ENCODE measurements at regions not wholly inside any gene's neighbourhood (a gene's known extent, or its start where the extent isn't known, plus 50 kb on each side); places are given as distances from the start of the nearest gene placed in this dataset.

GRCh38 chr2:156132130-156132529 lies 200.4 kb downstream of the NR4A2 start:
- no peaks in the 10 kb centered on the region for H3K4me1 Mint-ChIP-seq
- no peak overlapping the region for H3K27ac Mint-ChIP-seq
- H3K9me3 Mint-ChIP-seq = no peaks in the 10 kb centered on the region
- H3K36me3 Mint-ChIP-seq (ENCODE audit: low read depth) = no peaks in the 10 kb centered on the region
- TF ChIP-seq, protein P1, sequence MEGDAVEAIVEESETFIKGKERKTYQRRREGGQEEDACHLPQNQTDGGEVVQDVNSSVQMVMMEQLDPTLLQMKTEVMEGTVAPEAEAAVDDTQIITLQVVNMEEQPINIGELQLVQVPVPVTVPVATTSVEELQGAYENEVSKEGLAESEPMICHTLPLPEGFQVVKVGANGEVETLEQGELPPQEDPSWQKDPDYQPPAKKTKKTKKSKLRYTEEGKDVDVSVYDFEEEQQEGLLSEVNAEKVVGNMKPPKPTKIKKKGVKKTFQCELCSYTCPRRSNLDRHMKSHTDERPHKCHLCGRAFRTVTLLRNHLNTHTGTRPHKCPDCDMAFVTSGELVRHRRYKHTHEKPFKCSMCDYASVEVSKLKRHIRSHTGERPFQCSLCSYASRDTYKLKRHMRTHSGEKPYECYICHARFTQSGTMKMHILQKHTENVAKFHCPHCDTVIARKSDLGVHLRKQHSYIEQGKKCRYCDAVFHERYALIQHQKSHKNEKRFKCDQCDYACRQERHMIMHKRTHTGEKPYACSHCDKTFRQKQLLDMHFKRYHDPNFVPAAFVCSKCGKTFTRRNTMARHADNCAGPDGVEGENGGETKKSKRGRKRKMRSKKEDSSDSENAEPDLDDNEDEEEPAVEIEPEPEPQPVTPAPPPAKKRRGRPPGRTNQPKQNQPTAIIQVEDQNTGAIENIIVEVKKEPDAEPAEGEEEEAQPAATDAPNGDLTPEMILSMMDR (IDR thresholded peaks at IDR 0.05; ENCODE audit: unreplicated experiment in 3 of 3) = no peak
- H3K27me3 Mint-ChIP-seq (ENCODE audit: low read depth) = no peaks in the 10 kb centered on the region
- H3K4me3 Mint-ChIP-seq = no peak overlapping the region

DNA sequence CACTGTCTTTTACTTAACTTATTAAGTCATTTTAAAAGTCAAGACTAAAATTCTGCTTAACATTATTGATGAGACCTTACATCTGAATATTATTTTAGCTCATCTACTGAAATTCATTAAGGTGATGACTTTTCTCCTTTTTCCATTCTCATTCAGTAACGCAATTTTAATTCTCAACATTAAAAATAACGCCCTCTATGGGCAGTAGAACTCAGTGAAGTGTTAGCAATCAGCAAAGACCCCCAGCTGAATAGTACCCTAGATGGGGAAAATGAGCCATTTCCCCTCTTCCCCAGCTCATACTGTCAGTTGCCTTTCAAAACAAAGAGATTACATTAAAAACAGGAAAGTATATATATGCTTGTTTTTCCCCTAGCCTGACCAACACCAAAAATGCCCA lies 203.3 kb downstream of the NR4A2 start:
- Mint-ChIP-seq H3K36me3 (ENCODE audit: low read depth) (no peaks in the 10 kb centered on the region), H3K9me3 (no peaks in the 10 kb centered on the region), H3K27ac (no peak overlapping the region), H3K4me3 (no peak overlapping the region), H3K27me3 (ENCODE audit: low read depth) (no peaks in the 10 kb centered on the region), H3K4me1 (no peaks in the 10 kb centered on the region)
- TF ChIP-seq, protein P1 (IDR thresholded peaks at IDR 0.05; ENCODE audit: unreplicated experiment in 3 of 3) = no peak

DNA sequence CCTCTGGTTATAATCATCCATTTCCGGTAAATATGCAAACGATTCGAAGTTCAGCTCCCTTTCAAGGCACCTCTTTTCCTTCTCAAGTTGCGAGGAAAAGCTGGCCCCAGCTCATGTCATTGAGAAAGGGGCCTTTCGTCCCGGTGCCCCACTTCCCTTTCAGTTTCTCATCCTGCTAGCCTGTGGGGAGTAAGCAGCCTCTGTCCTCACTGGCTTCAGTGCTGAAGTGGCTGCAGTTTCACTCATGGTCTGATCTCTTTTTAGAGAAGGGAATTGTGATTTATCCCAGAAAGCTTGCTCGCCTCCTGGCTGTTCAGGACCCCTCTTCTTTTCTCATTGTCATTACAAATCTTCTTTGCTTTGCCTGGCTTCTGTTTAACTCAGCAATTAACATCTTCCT lies 207.5 kb downstream of the NR4A2 start:
- no peak overlapping the region for H3K4me3 Mint-ChIP-seq
- H3K4me1 Mint-ChIP-seq = no peaks in the 10 kb centered on the region
- H3K27me3 Mint-ChIP-seq (ENCODE audit: low read depth) = no peaks in the 10 kb centered on the region
- H3K36me3 Mint-ChIP-seq (ENCODE audit: low read depth) = no peaks in the 10 kb centered on the region
- no peak overlapping the region for H3K27ac Mint-ChIP-seq
- H3K9me3 Mint-ChIP-seq = peaks cover 2% of the 10 kb centered on the region
- TF ChIP-seq, protein P1 (IDR thresholded peaks at IDR 0.05; ENCODE audit: unreplicated experiment in 3 of 3) = no peak

- Mint-ChIP-seq H3K4me1 (no peaks in the 10 kb centered on the region), H3K27me3 (ENCODE audit: low read depth) (no peaks in the 10 kb centered on the region), H3K9me3 (peaks cover 2% of the 10 kb centered on the region), H3K4me3 (no peak overlapping the region), H3K27ac (no peak overlapping the region), H3K36me3 (ENCODE audit: low read depth) (no peaks in the 10 kb centered on the region)
- TF ChIP-seq, protein P1 (IDR thresholded peaks at IDR 0.05; ENCODE audit: unreplicated experiment in 3 of 3) = no peak
These were observed 208.1 kb downstream of the NR4A2 start for GRCh38 chr2:156124458-156124857.

GRCh38 chr2:156118753-156119416 lies 213.6 kb downstream of the NR4A2 start:
- peaks cover 2% of the 10 kb centered on the region for H3K9me3 Mint-ChIP-seq
- no peak overlapping the region for H3K4me3 Mint-ChIP-seq
- TF ChIP-seq, protein P1 (IDR thresholded peaks at IDR 0.05; ENCODE audit: unreplicated experiment in 3 of 3) = no peak
- no peaks in the 10 kb centered on the region for H3K4me1 Mint-ChIP-seq
- H3K36me3 Mint-ChIP-seq (ENCODE audit: low read depth) = no peaks in the 10 kb centered on the region
- no peaks in the 10 kb centered on the region for H3K27me3 Mint-ChIP-seq (ENCODE audit: low read depth)
- H3K27ac Mint-ChIP-seq = no peak overlapping the region

DNA sequence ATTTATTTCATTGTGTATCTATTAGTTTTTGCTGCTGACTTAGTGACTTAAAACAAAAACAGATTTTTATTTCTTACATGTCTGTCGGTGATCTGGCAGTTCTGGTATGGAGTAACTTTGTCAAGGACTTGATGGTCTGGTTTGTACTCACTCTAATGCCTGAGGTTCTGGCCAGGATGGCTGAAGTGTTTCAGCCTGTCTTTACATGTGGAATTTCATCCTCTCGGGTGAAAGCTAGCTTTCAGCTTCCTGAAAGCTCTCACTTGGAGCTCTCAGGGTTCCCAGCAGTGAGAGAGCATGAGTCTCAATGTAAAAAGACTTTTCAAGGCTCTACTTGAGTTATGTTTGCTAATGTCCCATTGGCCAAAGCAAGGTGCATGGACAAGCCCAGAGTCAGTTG lies 216.4 kb downstream of the NR4A2 start:
- H3K9me3 Mint-ChIP-seq = no peaks in the 10 kb centered on the region
- H3K36me3 Mint-ChIP-seq (ENCODE audit: low read depth) = no peaks in the 10 kb centered on the region
- H3K4me3 Mint-ChIP-seq = no peak overlapping the region
- H3K27me3 Mint-ChIP-seq (ENCODE audit: low read depth) = no peaks in the 10 kb centered on the region
- H3K4me1 Mint-ChIP-seq = no peaks in the 10 kb centered on the region
- no peak overlapping the region for H3K27ac Mint-ChIP-seq
- TF ChIP-seq, protein P1 (IDR thresholded peaks at IDR 0.05; ENCODE audit: unreplicated experiment in 3 of 3) = no peak
